ENCODE measurements at regions not wholly inside any gene's neighbourhood (a gene's known extent, or its start where the extent isn't known, plus 50 kb on each side); places are given as distances from the start of the nearest gene placed in this dataset.

- Histone ChIP-seq H3K4me3 (no peak overlapping the region), H3K27ac (no peak overlapping the region), H3K4me1 (no peaks in the 10 kb centered on the region), H3K9me3 (no peaks in the 10 kb centered on the region), H3K36me3 (no peaks in the 10 kb centered on the region), H3K27me3 (no peaks in the 10 kb centered on the region)
- no peak for DNase-seq (ENCODE audit: low spot score in 2 of 2)
- intact Hi-C loops (cut with DNase I; ENCODE audit: low total_unique reads): no loop called here
- TF ChIP-seq CTCF (IDR thresholded peaks at IDR 0.05) (no peak), POLR2AphosphoS5 (IDR thresholded peaks at IDR 0.05) (no peak), POLR2A (IDR thresholded peaks at IDR 0.05) (no peak)
These were observed 125.1 kb upstream of the SGCD start for GRCh38 chr5:156201788-156202403.

GRCh38 chr5:156208271-156208670, 118.7 kb upstream of the SGCD start:
- Histone ChIP-seq H3K36me3 (no peaks in the 10 kb centered on the region), H3K4me1 (no peaks in the 10 kb centered on the region), H3K27ac (no peak overlapping the region), H3K4me3 (no peak overlapping the region), H3K9me3 (peaks cover 5 to 10% of the 10 kb centered on the region in 2 donors), H3K27me3 (no peaks in the 10 kb centered on the region)
- no peak for DNase-seq (ENCODE audit: low spot score in 2 of 2)
- TF ChIP-seq POLR2A (IDR thresholded peaks at IDR 0.05): no peak
- TF ChIP-seq POLR2AphosphoS5 (IDR thresholded peaks at IDR 0.05): no peak
- TF ChIP-seq CTCF (IDR thresholded peaks at IDR 0.05): no peak
- intact Hi-C loops (cut with DNase I; ENCODE audit: low total_unique reads): no loop called here

- Histone ChIP-seq H3K27ac (no peak overlapping the region), H3K36me3 (no peaks in the 10 kb centered on the region), H3K9me3 (no peaks in the 10 kb centered on the region), H3K4me1 (no peaks in the 10 kb centered on the region), H3K27me3 (no peaks in the 10 kb centered on the region), H3K4me3 (no peak overlapping the region)
- TF ChIP-seq POLR2A (IDR thresholded peaks at IDR 0.05): no peak
- no peak for TF ChIP-seq POLR2AphosphoS5 (IDR thresholded peaks at IDR 0.05)
- TF ChIP-seq CTCF (IDR thresholded peaks at IDR 0.05): no peak
- no peak for DNase-seq (ENCODE audit: low spot score in 2 of 2)
- intact Hi-C loops (cut with DNase I; ENCODE audit: low total_unique reads): no loop called here
These were observed 108.4 kb upstream of the SGCD start for GRCh38 chr5:156218367-156219158.

GRCh38 chr5:156219483-156220005, 107.4 kb upstream of the SGCD start:
- no peak overlapping the region for H3K27ac ChIP-seq
- no peaks in the 10 kb centered on the region for H3K4me1 ChIP-seq
- intact Hi-C loops (cut with DNase I; ENCODE audit: low total_unique reads): no loop called here
- TF ChIP-seq POLR2A (IDR thresholded peaks at IDR 0.05) (no peak), CTCF (IDR thresholded peaks at IDR 0.05) (no peak), POLR2AphosphoS5 (IDR thresholded peaks at IDR 0.05) (no peak)
- DNase-seq (ENCODE audit: low spot score in 2 of 2): no peak
- H3K36me3 ChIP-seq: no peaks in the 10 kb centered on the region
- no peaks in the 10 kb centered on the region for H3K27me3 ChIP-seq
- H3K9me3 ChIP-seq: no peaks in the 10 kb centered on the region
- H3K4me3 ChIP-seq: no peak overlapping the region

GRCh38 chr5:156221816-156222215, 105.1 kb upstream of the SGCD start:
- no peak overlapping the region for H3K27ac ChIP-seq
- intact Hi-C loops (cut with DNase I; ENCODE audit: low total_unique reads): no loop called here
- TF ChIP-seq CTCF (IDR thresholded peaks at IDR 0.05) (no peak), POLR2A (IDR thresholded peaks at IDR 0.05) (no peak), POLR2AphosphoS5 (IDR thresholded peaks at IDR 0.05) (no peak)
- H3K27me3 ChIP-seq: no peaks in the 10 kb centered on the region
- DNase-seq (ENCODE audit: low spot score in 2 of 2): no peak
- no peaks in the 10 kb centered on the region for H3K9me3 ChIP-seq
- H3K4me3 ChIP-seq: no peak overlapping the region
- no peaks in the 10 kb centered on the region for H3K36me3 ChIP-seq
- no peaks in the 10 kb centered on the region for H3K4me1 ChIP-seq
